Psoas muscle (tissue), 7 donors: ENCODE measurements at regions not wholly inside any gene's neighbourhood (a gene's known extent, or its start where the extent isn't known, plus 50 kb on each side); places are given as distances from the start of the nearest gene placed in this dataset.

ENCODE experiments used
- ATAC-seq, 4 donors: fragments of 200-7000 bp; cut with Tn5 transposase; one replicate each; pipeline ENCODE4 v1.9.1; 2020; ENCODE audit warnings: moderate library complexity in 3 of 4, mild to moderate bottlenecking in 2 of 4
- DNase-seq, 2 donors: peaks; one replicate each; pipeline ENCODE4 v3.0.0-alpha.2; 2020
- H3K27ac ChIP-seq: fragments of 200-600 bp; one replicate; pipeline ENCODE4 v1.8.0; 2022
- H3K27me3 ChIP-seq, 3 donors: fragments of 200-600 bp in 1 of 3; one replicate each; pipeline versions ENCODE4 v1.6.1 to v1.8.0; 2013 to 2022; ENCODE audit warnings: low read length in 2 of 3, mild to moderate bottlenecking in 2 of 3, moderate library complexity in 1 of 3; ENCODE audit not compliant: insufficient read depth in 3 of 3
- H3K36me3 ChIP-seq, 2 donors: fragments of 200-600 bp in 1 of 2; one replicate each; pipeline versions ENCODE4 v1.6.1 to v1.8.0; 2013 to 2022; ENCODE audit warnings: low read depth in 1 of 2, mild to moderate bottlenecking in 1 of 2, moderate library complexity in 1 of 2; ENCODE audit not compliant: insufficient read depth in 1 of 2
- H3K4me1 ChIP-seq: fragments of 200-600 bp; one replicate; pipeline ENCODE4 v1.8.0; 2022
- H3K4me3 ChIP-seq: fragments of 200-600 bp; one replicate; pipeline ENCODE4 v1.8.0; 2022; ENCODE audit warnings: mild to moderate bottlenecking
- H3K9me3 ChIP-seq: fragments of 200-600 bp; one replicate; pipeline ENCODE4 v1.8.0; 2022
- CTCF ChIP-seq: fragments of 200-600 bp; IDR thresholded peaks from one replicate; pipeline ENCODE4 v1.8.0; 2022; ENCODE audit warnings: antibody characterized with exemption
- WGBS, 3 donors: extraction: QIAGEN DNeasy Blood & Tissue Kit; methylation state at CpG; one replicate each; pipeline versions ENCODE4 v1.1.6 to v1.1.7; 2013; 5-methylcytosine and 5-hydroxymethylcytosine counted together
- intact Hi-C, 2 donors: fragments of 100-400 bp; cut with DNase I; formaldehyde crosslinking; loops; one replicate each; pipeline versions ENCODE4 v1.11.0 to v1.14.2; 2022
- donor health status: healthy with polysubstance abuse.
- donor health status: DM: no; HTN: no; CAD: no; lungs with moderate emphysema.
- donor health status: Bipolar disorder and iron deficiency.
- donor health status: healthy.
- donor health status: DM: yes; HTN: yes; CAD: no.
- donor health status: DM: no; HTN: no; CAD: no.
- donor health status: DM: yes; HTN: yes; CAD: no.

GRCh38 chr13:97109256-97109655 is 112.9 kb upstream of the MBNL2 start:
- H3K9me3 ChIP-seq: no peaks in the 10 kb centered on the region
- H3K27me3 ChIP-seq: no peaks in the 10 kb centered on the region
- ATAC-seq (no peak), DNase-seq (no peak)
- intact Hi-C loops: loop anchor here in 1 of 2 donors (2.0 to 5.0 kb wide), 2 partner anchors 236 to 253 kb away; no protein-coding TSS in a partner anchor
- 76 to 81% (median 77%) methylated on average over 7 of the region's 7 CpGs for WGBS, 3 donors
- H3K27ac ChIP-seq: no peak overlapping the region
- TF ChIP-seq CTCF: no peak
- peaks cover 20% of the 10 kb centered on the region for H3K4me1 ChIP-seq
- H3K4me3 ChIP-seq: peak overlapping the region; percentile 19
- no peaks in the 10 kb centered on the region for H3K36me3 ChIP-seq

GRCh38 chr13:97109841-97110492 is 112.2 kb upstream of the MBNL2 start:
- Histone ChIP-seq H3K27me3 (no peaks in the 10 kb centered on the region), H3K27ac (no peak overlapping the region), H3K9me3 (no peaks in the 10 kb centered on the region), H3K4me3 (peak overlapping the region; percentile 19), H3K36me3 (no peaks in the 10 kb centered on the region), H3K4me1 (peaks cover 20% of the 10 kb centered on the region)
- 9 to 10% (median 9%) methylated on average over 34 of the region's 34 CpGs for WGBS, 3 donors
- intact Hi-C loops: loop anchor here (1.0 to 10.0 kb wide), 6 partner anchors 103 to 315 kb away; no protein-coding TSS in a partner anchor
- DNase-seq (peak; percentile 91 to 95), ATAC-seq (peak; percentile 97 to 99 (median 98))
- peak; percentile 98 for TF ChIP-seq CTCF

GRCh38 chr13:97110936-97111335 is 111.2 kb upstream of the MBNL2 start:
- TF ChIP-seq CTCF: no peak
- WGBS, 3 donors: 92 to 93% (median 92%) methylated on average over 6 of the region's 6 CpGs
- Histone ChIP-seq H3K9me3 (no peaks in the 10 kb centered on the region), H3K27ac (no peak overlapping the region), H3K4me3 (no peak overlapping the region), H3K27me3 (no peaks in the 10 kb centered on the region), H3K36me3 (no peaks in the 10 kb centered on the region), H3K4me1 (peaks cover 29% of the 10 kb centered on the region)
- ATAC-seq (no peak), DNase-seq (no peak)
- intact Hi-C loops: loop anchor here in 1 of 2 donors (1.0 to 10.0 kb wide), 4 partner anchors 102 to 314 kb away; no protein-coding TSS in a partner anchor

GRCh38 chr13:97111756-97112155 is 110.4 kb upstream of the MBNL2 start:
- intact Hi-C loops: loop anchor here in 1 of 2 donors (2.0 to 10.0 kb wide), 3 partner anchors 101 to 313 kb away; no protein-coding TSS in a partner anchor
- peaks cover 37% of the 10 kb centered on the region for H3K4me1 ChIP-seq
- no peak for TF ChIP-seq CTCF

More at GRCh38 chr13:97111756-97112155, 110.4 kb upstream of the MBNL2 start:
- 86 to 92% (median 92%) methylated on average over 7 of the region's 7 CpGs for WGBS, 3 donors
- Histone ChIP-seq H3K27ac (no peak overlapping the region), H3K27me3 (no peaks in the 10 kb centered on the region), H3K9me3 (no peaks in the 10 kb centered on the region), H3K4me3 (no peak overlapping the region), H3K36me3 (no peaks in the 10 kb centered on the region)
- DNase-seq: no peak
- ATAC-seq: no peak
